ENCODE measurements at regions not wholly inside any gene's neighbourhood (a gene's known extent, or its start where the extent isn't known, plus 50 kb on each side); places are given as distances from the start of the nearest gene placed in this dataset.

DNA sequence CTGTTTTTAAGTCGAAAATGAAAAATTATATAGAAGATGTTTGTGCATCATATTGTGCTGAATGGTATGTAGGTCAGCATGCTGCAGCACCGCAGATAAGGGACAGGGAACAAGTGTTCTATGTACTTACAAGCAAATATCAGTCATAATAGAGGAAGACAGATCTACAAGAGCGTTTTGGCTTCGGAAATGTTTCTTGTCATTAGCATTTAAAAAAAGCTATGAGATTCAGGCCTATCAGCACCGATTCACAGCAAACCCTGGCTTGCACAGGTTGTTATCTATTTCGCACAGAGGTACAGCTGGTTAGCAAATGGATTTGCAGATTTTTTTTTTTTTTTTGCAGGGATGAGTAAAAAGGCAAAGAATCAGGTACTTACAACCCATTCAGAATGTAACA, 204.2 kb upstream of the TBC1D5 start:
- DNase-seq, result no peak
- no peak overlapping the region for H3K27ac ChIP-seq
- TF ChIP-seq, protein P1, sequence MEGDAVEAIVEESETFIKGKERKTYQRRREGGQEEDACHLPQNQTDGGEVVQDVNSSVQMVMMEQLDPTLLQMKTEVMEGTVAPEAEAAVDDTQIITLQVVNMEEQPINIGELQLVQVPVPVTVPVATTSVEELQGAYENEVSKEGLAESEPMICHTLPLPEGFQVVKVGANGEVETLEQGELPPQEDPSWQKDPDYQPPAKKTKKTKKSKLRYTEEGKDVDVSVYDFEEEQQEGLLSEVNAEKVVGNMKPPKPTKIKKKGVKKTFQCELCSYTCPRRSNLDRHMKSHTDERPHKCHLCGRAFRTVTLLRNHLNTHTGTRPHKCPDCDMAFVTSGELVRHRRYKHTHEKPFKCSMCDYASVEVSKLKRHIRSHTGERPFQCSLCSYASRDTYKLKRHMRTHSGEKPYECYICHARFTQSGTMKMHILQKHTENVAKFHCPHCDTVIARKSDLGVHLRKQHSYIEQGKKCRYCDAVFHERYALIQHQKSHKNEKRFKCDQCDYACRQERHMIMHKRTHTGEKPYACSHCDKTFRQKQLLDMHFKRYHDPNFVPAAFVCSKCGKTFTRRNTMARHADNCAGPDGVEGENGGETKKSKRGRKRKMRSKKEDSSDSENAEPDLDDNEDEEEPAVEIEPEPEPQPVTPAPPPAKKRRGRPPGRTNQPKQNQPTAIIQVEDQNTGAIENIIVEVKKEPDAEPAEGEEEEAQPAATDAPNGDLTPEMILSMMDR (IDR thresholded peaks at IDR 0.05 in 8 of 11, conservative IDR thresholded peaks at IDR 0.05 in 3 of 11), result no peak
- TF ChIP-seq POLR2A (IDR thresholded peaks at IDR 0.05) (no peak), POLR2AphosphoS5 (IDR thresholded peaks at IDR 0.05) (no peak)

DNA sequence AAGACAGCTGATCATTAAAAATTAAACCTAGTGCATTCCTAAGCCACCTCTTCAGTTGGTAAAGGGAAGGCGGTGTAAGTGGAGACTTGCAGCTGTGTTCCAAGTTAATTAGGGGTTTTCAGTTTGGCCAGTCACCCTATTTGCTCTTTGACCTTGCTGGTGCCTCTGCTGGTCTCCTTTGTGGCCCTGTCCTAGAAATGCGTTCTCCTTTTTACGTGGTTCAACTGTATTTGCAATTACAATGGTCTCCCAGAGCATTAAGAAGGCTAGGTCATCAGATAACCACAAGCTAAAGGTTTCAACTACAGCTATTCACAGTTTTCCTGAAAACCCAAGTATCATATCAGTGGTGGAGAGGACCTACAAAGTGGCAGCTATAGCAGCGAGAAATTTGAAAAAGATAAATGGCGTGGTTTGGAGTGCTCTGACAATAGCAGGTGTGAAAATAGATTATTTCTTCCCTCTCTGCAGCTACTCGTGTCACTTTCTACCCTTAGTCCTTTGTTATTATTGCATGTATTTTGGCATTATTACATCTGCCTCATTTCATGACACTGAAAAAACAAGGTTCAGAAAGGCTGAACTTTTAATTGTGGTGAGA, 203.5 kb upstream of the TBC1D5 start:
- 48 to 58% (median 54%) methylated on average over 6 of the region's 6 CpGs for WGBS, 5 donors
- no peaks in the 10 kb centered on the region for H3K27me3 ChIP-seq (replicated peaks in 1 of 7)
- peaks cover 0 to 11% (median 9%) of the 10 kb centered on the region in 8 donors for H3K9me3 ChIP-seq
- intact Hi-C loops (cut with DNase I; ENCODE audit: low total_unique reads), result no loop called here
- DNase-seq, result no peak
- no peak for TF ChIP-seq POLR2AphosphoS5 (IDR thresholded peaks at IDR 0.05)
- TF ChIP-seq POLR2A (IDR thresholded peaks at IDR 0.05), result no peak
- TF ChIP-seq, protein P1 (IDR thresholded peaks at IDR 0.05 in 8 of 11, conservative IDR thresholded peaks at IDR 0.05 in 3 of 11), result no peak
- no peaks in the 10 kb centered on the region for H3K4me1 ChIP-seq
- H3K4me3 ChIP-seq, result no peak overlapping the region
- no peak overlapping the region for H3K27ac ChIP-seq
- no peaks in the 10 kb centered on the region for H3K36me3 ChIP-seq

More for the DNA sequence above, 204.2 kb upstream of the TBC1D5 start:
- Histone ChIP-seq H3K27me3 (replicated peaks in 1 of 7) (no peaks in the 10 kb centered on the region), H3K4me1 (no peaks in the 10 kb centered on the region), H3K36me3 (no peaks in the 10 kb centered on the region), H3K4me3 (no peak overlapping the region), H3K9me3 (peaks cover 0 to 18% (median 15%) of the 10 kb centered on the region in 8 donors)
- WGBS, 5 donors, result 35 to 48% (median 42%) methylated on average over 6 of the region's 6 CpGs
- intact Hi-C loops (cut with DNase I; ENCODE audit: low total_unique reads), result no loop called here

DNA sequence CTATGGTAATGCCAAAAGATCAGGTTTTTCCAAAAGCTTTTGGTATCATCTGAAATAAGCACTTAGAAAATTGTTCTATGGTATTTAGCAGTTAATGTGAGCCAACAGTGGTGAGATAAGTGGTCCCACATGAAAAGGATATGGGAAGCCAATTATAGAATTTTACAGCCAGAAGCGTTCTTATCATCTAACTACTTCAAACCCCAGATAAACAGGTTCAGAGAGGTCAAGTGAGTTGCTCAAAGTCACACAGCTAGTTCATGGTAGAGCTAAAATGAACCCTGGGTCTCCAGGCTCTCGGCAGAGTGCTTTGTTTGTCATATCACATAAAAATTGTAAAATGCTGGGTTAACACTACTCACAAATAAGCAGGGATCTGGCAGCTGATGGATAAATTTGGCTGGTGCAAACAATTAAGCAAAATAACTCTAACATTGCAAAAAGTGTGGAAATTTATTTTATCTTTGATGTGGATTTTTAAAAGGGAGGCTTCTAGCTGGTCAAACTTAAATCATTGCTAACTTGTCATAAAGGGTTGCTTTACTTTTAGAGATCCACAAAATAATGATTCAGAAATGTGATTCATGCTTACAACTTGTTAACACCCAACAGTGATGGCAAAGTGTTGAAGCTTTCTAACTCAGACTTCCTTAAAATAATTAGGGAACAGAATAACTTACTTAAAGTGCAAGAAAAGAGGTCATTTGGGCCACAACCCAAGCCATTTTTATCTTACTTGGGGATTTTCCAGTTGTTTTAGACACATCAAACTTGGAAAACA, 202.8 kb upstream of the TBC1D5 start:
- Histone ChIP-seq H3K36me3 (no peaks in the 10 kb centered on the region), H3K4me3 (no peak overlapping the region), H3K4me1 (no peaks in the 10 kb centered on the region), H3K27me3 (replicated peaks in 1 of 7) (no peaks in the 10 kb centered on the region), H3K9me3 (peaks cover 0 to 4% (median 2%) of the 10 kb centered on the region in 8 donors), H3K27ac (no peak overlapping the region)
- WGBS, 5 donors, result 36 to 62% (median 46%) methylated on average over 2 of the region's 2 CpGs
- TF ChIP-seq POLR2AphosphoS5 (IDR thresholded peaks at IDR 0.05) (no peak), POLR2A (IDR thresholded peaks at IDR 0.05) (no peak)
- TF ChIP-seq, protein P1 (IDR thresholded peaks at IDR 0.05 in 8 of 11, conservative IDR thresholded peaks at IDR 0.05 in 3 of 11), result no peak
- intact Hi-C loops (cut with DNase I; ENCODE audit: low total_unique reads), result no loop called here
- no peak for DNase-seq

DNA sequence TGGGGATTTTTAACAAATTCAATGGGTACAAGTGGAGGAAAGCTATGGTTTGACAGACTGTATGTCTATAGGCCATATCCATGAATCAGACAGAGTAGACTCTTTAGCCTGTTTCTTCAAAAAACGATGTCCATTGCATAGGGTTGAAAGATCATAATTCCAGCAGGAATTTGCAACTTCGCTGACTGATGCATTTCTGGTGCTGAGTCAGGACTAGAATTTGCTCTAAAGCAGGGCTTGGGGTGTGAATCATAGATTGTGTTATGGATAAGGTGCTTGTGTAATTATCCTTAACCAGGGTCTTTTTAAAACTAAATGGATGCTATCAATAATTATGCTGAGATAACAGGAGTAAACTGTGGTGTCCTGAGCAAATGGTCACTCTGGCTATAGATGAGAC, 200.4 kb upstream of the TBC1D5 start:
- H3K4me1 ChIP-seq, result no peaks in the 10 kb centered on the region
- H3K36me3 ChIP-seq, result no peaks in the 10 kb centered on the region
- H3K4me3 ChIP-seq, result no peak overlapping the region
- TF ChIP-seq POLR2AphosphoS5 (IDR thresholded peaks at IDR 0.05), result no peak
- TF ChIP-seq, protein P1 (IDR thresholded peaks at IDR 0.05 in 8 of 11, conservative IDR thresholded peaks at IDR 0.05 in 3 of 11), result no peak
- no peak for TF ChIP-seq POLR2A (IDR thresholded peaks at IDR 0.05)
- no peaks in the 10 kb centered on the region for H3K9me3 ChIP-seq
- 75 to 91% (median 85%) methylated on average over 2 of the region's 2 CpGs for WGBS, 5 donors
- H3K27me3 ChIP-seq (replicated peaks in 1 of 7), result no peaks in the 10 kb centered on the region
- no peak for DNase-seq
- intact Hi-C loops (cut with DNase I; ENCODE audit: low total_unique reads), result no loop called here
- no peak overlapping the region for H3K27ac ChIP-seq
